ENCODE measurements at regions not wholly inside any gene's neighbourhood (a gene's known extent, or its start where the extent isn't known, plus 50 kb on each side); places are given as distances from the start of the nearest gene placed in this dataset.

DNA sequence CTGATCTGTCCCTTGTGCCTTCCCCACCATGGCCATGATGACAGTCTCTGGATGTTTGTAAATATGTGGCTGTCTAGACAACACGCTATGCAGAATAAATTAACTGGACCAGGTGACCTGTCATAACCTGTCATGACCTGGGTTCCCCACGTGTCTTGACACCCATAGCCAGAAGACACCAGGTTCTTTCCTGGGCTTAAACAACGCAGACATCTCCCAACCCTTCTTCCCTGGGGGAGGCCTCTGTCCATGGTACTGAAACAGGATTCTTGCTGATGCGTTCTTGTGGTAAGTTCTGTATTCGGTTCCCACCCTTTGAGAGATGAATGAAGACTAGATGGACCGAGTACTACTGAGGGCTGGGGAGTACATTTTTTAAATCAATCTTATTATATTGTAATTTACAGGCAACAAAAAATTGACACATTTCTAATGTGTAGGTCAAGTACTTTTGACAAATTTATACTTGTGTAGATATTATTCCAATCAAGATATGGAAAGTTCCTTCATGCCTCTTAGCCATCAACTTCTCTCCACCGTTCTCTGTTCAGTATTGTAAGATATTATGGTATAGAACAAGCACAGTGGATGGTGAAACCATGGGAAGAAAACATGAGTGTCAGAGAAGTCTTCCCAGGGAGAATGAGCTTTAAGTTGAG is 738.8 kb downstream of the PTPRU start:
- Histone ChIP-seq H3K4me3 (ENCODE audit: low read depth, low read length) (no peak overlapping the region), H3K79me2 (ENCODE audit: control insufficient read depth, insufficient read depth, low read length, unreplicated experiment) (no peaks in the 10 kb centered on the region), H3K27me3 (ENCODE audit: insufficient read depth, low read length) (no peaks in the 10 kb centered on the region), H2AFZ (ENCODE audit: low read length, unreplicated experiment) (no peak overlapping the region), H3K4me1 (ENCODE audit: control insufficient read depth, insufficient read depth, low read length, unreplicated experiment) (no peaks in the 10 kb centered on the region), H3K27ac (ENCODE audit: low read depth, low read length) (no peak overlapping the region), H3K36me3 (ENCODE audit: insufficient read depth, low read length) (no peaks in the 10 kb centered on the region)

DNA sequence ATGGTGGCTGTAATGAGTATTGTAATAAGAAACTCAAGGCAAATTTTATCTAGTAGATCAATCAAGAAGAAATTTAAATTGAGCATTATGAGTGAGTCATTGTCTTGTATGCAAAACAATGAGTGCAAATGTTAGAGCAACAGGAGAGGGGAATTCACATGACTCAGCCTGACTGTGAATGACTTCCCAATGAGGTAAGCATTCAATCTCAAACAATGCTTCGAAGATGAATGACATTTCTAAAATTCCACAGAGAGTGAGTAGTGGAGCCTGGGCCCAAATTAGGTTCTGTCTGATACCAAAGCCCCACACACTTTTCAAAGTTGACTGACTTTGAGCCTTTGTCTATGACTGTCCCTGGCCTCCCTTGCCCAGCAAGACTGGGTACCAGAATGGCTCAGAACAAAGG is 738.0 kb downstream of the PTPRU start:
- no peaks in the 10 kb centered on the region for H3K79me2 ChIP-seq (ENCODE audit: control insufficient read depth, insufficient read depth, low read length, unreplicated experiment)
- no peak overlapping the region for H3K4me3 ChIP-seq (ENCODE audit: low read depth, low read length)
- no peaks in the 10 kb centered on the region for H3K27me3 ChIP-seq (ENCODE audit: insufficient read depth, low read length)
- no peak overlapping the region for H3K27ac ChIP-seq (ENCODE audit: low read depth, low read length)
- no peaks in the 10 kb centered on the region for H3K4me1 ChIP-seq (ENCODE audit: control insufficient read depth, insufficient read depth, low read length, unreplicated experiment)
- H2AFZ ChIP-seq (ENCODE audit: low read length, unreplicated experiment) = no peak overlapping the region
- no peaks in the 10 kb centered on the region for H3K36me3 ChIP-seq (ENCODE audit: insufficient read depth, low read length)

DNA sequence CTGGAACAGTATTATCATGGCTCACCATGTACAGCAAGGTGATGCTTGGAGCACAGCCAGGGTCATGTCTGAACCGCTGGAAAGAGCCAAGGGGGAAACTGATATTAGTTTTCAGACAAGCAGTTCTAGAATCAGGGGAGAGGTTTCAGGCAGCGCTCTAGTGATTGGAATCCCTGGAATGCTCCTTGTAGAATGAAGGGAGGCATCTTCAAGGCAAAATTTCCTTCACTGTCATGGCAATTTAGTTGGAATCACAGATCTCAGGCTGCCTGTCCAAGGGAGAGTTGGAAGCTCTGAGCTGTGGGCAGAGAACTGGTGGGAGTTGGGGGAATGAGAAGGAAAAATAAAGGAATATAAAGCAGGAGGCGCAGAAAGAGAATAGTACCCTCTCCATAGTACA is 737.1 kb downstream of the PTPRU start:
- Histone ChIP-seq H3K36me3 (ENCODE audit: insufficient read depth, low read length) (no peaks in the 10 kb centered on the region), H3K4me3 (ENCODE audit: low read depth, low read length) (no peak overlapping the region), H3K27ac (ENCODE audit: low read depth, low read length) (no peak overlapping the region), H3K4me1 (ENCODE audit: control insufficient read depth, insufficient read depth, low read length, unreplicated experiment) (no peaks in the 10 kb centered on the region), H3K27me3 (ENCODE audit: insufficient read depth, low read length) (no peaks in the 10 kb centered on the region), H2AFZ (ENCODE audit: low read length, unreplicated experiment) (no peak overlapping the region), H3K79me2 (ENCODE audit: control insufficient read depth, insufficient read depth, low read length, unreplicated experiment) (no peaks in the 10 kb centered on the region)

DNA sequence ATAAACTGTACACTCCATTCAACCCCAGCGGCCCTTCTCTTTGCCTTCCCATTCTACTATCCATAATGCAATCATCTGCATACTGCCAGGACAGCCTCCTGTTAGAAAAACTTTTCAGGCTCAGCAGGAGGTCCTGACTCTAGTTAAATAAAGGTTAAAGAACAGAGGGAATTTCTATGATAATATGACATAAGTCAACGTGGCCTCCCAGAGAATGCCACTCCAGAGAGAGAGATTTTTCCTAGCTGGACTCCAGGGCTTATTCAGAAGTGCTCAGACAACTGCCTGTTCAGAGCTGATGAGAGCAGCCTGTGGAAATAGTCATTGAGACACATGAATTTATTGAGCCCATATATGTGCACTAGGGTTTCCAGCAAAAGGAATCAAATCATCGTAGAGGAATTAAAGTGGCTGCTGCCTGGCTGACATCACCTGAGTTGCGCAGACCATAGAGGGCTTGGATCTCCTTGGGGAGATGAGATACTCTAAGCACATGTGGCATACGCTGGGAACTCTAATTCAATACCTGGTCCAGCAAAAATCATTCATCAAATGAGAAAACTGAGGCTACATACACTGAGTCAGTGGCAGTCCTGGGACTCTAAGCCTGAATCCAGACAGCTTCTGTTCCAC is 736.2 kb downstream of the PTPRU start:
- Histone ChIP-seq H3K4me3 (ENCODE audit: low read depth, low read length) (no peak overlapping the region), H2AFZ (ENCODE audit: low read length, unreplicated experiment) (no peak overlapping the region), H3K36me3 (ENCODE audit: insufficient read depth, low read length) (no peaks in the 10 kb centered on the region), H3K27ac (ENCODE audit: low read depth, low read length) (no peak overlapping the region), H3K4me1 (ENCODE audit: control insufficient read depth, insufficient read depth, low read length, unreplicated experiment) (no peaks in the 10 kb centered on the region), H3K79me2 (ENCODE audit: control insufficient read depth, insufficient read depth, low read length, unreplicated experiment) (no peaks in the 10 kb centered on the region), H3K27me3 (ENCODE audit: insufficient read depth, low read length) (no peaks in the 10 kb centered on the region)

DNA sequence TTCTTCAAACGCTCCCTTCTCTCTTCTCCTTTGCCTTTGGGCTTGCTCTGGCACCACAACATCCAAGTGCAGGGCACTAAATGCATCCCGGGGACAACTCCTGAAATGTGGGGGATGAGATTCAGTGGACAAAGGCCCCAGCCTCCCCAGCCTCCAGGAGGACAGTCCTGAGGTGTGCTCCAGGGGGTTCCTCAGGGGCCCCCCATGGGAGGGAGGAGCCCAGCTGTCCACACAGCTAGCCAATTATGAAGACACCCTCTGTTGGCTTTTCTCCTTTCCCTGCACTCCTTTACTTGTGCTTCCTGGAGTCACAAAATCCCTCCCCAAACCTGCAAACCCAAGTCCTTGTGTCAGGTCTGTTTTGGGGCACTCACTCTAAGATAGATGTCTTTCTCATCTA is 735.4 kb downstream of the PTPRU start:
- H2AFZ ChIP-seq (ENCODE audit: low read length, unreplicated experiment) = no peak overlapping the region
- no peaks in the 10 kb centered on the region for H3K79me2 ChIP-seq (ENCODE audit: control insufficient read depth, insufficient read depth, low read length, unreplicated experiment)
- H3K27ac ChIP-seq (ENCODE audit: low read depth, low read length) = no peak overlapping the region
- H3K4me1 ChIP-seq (ENCODE audit: control insufficient read depth, insufficient read depth, low read length, unreplicated experiment) = no peaks in the 10 kb centered on the region
- no peak overlapping the region for H3K4me3 ChIP-seq (ENCODE audit: low read depth, low read length)
- H3K36me3 ChIP-seq (ENCODE audit: insufficient read depth, low read length) = no peaks in the 10 kb centered on the region
- no peaks in the 10 kb centered on the region for H3K27me3 ChIP-seq (ENCODE audit: insufficient read depth, low read length)

DNA sequence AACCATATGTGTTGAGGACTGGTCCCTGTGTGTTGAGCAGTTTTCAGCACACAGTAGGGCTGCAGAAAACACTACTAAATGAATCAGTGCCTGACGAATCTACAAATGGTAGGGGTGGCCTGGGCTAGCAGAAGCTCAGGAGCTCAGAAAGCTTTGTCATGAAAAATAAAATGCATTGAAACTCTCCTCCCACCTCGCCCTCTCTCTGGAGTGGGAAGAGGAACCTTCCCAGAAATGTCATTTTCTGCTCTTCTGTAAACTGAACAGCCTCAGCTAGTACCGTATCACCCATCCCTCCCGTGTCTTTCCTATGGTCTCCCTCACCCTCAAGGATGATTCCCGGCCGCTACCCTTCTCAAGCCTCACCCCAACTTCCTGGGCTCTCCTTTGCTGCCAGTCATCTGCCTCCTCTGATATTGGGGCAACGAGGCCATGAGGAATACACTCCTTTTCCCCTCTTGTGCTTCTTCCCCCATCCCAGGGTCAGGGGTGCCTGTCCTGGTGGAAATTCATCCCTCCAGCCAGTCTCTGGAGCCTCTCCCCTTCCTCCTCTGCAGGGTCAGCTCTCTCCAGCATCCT is 734.5 kb downstream of the PTPRU start:
- Histone ChIP-seq H3K4me1 (ENCODE audit: control insufficient read depth, insufficient read depth, low read length, unreplicated experiment) (no peaks in the 10 kb centered on the region), H3K27ac (ENCODE audit: low read depth, low read length) (no peak overlapping the region), H3K36me3 (ENCODE audit: insufficient read depth, low read length) (no peaks in the 10 kb centered on the region), H3K79me2 (ENCODE audit: control insufficient read depth, insufficient read depth, low read length, unreplicated experiment) (no peaks in the 10 kb centered on the region), H3K4me3 (ENCODE audit: low read depth, low read length) (no peak overlapping the region), H3K27me3 (ENCODE audit: insufficient read depth, low read length) (no peaks in the 10 kb centered on the region), H2AFZ (ENCODE audit: low read length, unreplicated experiment) (no peak overlapping the region)

DNA sequence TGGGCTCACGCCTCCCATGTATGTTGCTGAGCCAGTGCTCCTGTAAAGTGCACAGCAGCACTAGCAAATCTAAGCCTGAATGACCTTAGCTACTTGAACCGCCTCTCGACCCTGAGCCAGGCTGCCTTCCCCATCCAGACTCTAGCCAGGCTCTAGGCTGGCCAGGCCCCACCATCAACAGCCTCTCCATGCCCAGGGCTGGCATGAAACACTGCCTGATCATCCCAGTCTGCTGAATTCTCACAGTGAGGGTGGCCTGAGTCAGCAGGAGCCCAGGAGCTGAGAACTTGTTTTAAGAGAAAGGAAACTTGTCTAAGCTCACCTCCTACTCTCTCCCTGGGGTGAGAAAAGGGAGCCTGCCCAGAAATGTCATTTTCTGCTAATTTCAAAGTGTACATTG is 733.3 kb downstream of the PTPRU start:
- no peaks in the 10 kb centered on the region for H3K27me3 ChIP-seq (ENCODE audit: insufficient read depth, low read length)
- no peaks in the 10 kb centered on the region for H3K36me3 ChIP-seq (ENCODE audit: insufficient read depth, low read length)
- no peak overlapping the region for H3K4me3 ChIP-seq (ENCODE audit: low read depth, low read length)
- no peaks in the 10 kb centered on the region for H3K4me1 ChIP-seq (ENCODE audit: control insufficient read depth, insufficient read depth, low read length, unreplicated experiment)
- no peak overlapping the region for H2AFZ ChIP-seq (ENCODE audit: low read length, unreplicated experiment)
- H3K27ac ChIP-seq (ENCODE audit: low read depth, low read length) = no peak overlapping the region
- no peaks in the 10 kb centered on the region for H3K79me2 ChIP-seq (ENCODE audit: control insufficient read depth, insufficient read depth, low read length, unreplicated experiment)

DNA sequence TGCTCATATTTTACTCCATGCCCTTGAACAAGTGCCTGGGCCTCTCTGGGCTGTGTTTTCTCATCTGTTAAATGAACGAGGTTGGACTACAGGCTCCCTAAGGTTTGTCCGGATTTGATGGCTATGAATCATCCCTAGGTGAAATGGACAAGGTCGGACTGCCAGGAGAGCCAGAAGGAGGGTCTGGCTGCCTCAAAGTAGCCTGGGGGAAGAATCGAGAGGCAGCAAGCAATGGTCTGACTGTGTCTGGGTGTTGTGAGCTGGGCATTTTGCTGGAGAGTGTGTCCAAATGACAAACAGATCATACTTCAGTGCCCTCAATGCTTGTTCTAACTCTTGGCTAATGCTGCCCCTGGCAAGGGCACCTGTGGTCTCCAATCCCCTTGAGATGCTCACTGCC is 730.9 kb downstream of the PTPRU start:
- H3K4me1 ChIP-seq (ENCODE audit: control insufficient read depth, insufficient read depth, low read length, unreplicated experiment) = no peaks in the 10 kb centered on the region
- no peak overlapping the region for H3K4me3 ChIP-seq (ENCODE audit: low read depth, low read length)
- no peak overlapping the region for H3K27ac ChIP-seq (ENCODE audit: low read depth, low read length)
- H2AFZ ChIP-seq (ENCODE audit: low read length, unreplicated experiment) = no peak overlapping the region
- H3K36me3 ChIP-seq (ENCODE audit: insufficient read depth, low read length) = no peaks in the 10 kb centered on the region
- no peaks in the 10 kb centered on the region for H3K27me3 ChIP-seq (ENCODE audit: insufficient read depth, low read length)
- H3K79me2 ChIP-seq (ENCODE audit: control insufficient read depth, insufficient read depth, low read length, unreplicated experiment) = no peaks in the 10 kb centered on the region

DNA sequence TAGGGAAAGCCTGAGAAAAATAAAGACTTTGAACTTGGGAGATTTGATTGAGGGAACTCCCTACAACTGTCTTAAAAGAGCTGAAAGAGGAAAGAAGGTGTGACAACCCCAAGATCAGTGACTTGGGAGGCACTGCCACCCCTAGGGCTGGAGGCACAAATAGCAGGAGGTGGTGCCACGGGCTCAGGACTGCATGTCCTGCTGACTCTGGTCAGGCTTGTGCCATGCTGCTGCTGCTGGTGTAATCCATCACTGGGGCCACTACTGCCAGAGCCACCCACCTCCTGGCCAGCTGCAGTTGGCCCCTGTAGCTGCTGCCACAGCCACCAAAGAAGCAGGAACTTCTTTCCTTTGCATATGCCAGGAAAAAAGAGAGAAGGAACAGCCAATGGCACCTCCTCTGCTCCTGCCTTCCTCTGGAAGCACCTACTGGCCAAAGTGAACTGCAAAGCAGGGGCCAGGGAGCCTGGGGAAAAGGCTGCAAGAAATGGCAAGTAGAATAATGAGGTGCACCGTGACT is 730.3 kb downstream of the PTPRU start:
- Histone ChIP-seq H3K36me3 (ENCODE audit: insufficient read depth, low read length) (no peaks in the 10 kb centered on the region), H3K4me1 (ENCODE audit: control insufficient read depth, insufficient read depth, low read length, unreplicated experiment) (no peaks in the 10 kb centered on the region), H3K79me2 (ENCODE audit: control insufficient read depth, insufficient read depth, low read length, unreplicated experiment) (no peaks in the 10 kb centered on the region), H3K27ac (ENCODE audit: low read depth, low read length) (no peak overlapping the region), H3K27me3 (ENCODE audit: insufficient read depth, low read length) (no peaks in the 10 kb centered on the region), H3K4me3 (ENCODE audit: low read depth, low read length) (no peak overlapping the region), H2AFZ (ENCODE audit: low read length, unreplicated experiment) (no peak overlapping the region)

DNA sequence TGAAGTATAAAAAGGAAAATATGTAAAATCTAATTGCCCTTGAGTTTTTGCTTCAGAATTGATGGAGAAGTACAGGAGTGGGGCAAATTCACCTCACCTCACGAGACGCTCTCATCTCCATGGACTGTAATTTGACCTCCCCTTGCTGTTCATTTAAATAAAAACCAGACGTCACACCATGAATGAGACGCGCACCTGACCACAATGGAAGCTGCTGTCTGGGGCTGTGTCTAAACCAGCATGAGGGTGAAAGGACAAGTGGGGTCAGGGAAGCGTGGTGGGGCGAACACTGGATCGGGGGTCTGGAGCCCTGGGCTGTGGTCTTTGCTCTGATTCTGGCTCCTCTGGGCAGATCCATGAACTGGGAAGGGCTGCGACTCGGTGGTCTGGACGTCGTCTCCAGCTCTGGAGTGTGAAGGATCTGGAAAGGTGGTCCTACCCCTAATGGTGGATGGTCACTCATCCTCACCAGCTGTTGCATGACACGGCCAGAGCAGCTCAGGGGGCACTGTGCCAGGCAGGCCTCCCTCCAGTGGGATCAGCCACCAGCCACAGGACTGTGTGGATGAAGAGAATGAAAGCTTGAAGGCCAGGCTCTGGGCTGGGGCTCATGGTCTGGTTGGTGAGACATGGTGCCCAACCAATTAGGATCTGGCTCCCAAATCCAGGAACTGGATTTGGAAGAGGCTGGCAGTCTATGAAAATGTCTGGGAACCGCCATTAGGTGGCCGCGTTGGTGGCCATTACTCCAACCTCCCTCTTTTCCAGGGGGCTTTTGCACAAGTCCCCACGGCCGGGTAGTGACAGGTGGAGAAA is 728.6 kb downstream of the PTPRU start:
- Histone ChIP-seq H2AFZ (ENCODE audit: low read length, unreplicated experiment) (no peak overlapping the region), H3K27me3 (ENCODE audit: insufficient read depth, low read length) (no peaks in the 10 kb centered on the region), H3K4me1 (ENCODE audit: control insufficient read depth, insufficient read depth, low read length, unreplicated experiment) (no peaks in the 10 kb centered on the region), H3K79me2 (ENCODE audit: control insufficient read depth, insufficient read depth, low read length, unreplicated experiment) (no peaks in the 10 kb centered on the region), H3K27ac (ENCODE audit: low read depth, low read length) (no peak overlapping the region), H3K36me3 (ENCODE audit: insufficient read depth, low read length) (no peaks in the 10 kb centered on the region), H3K4me3 (ENCODE audit: low read depth, low read length) (no peak overlapping the region)

Data from ACC112 (cell line).